Activated CD4-positive, CD25-positive, alpha-beta regulatory T cell treated with anti-CD3 and anti-CD28 coated beads, Interleukin-2, amount 50 U/mL, for 24 hours (primary cell): ENCODE measurements at regions not wholly inside any gene's neighbourhood (a gene's known extent, or its start where the extent isn't known, plus 50 kb on each side); places are given as distances from the start of the nearest gene placed in this dataset.
A peak's percentile ranks its signal among the peaks of the same experiment; 100 is the strongest.
"Not testable (repeated sequence)": the region's sequence is repeated elsewhere in the genome, so short reads cannot be mapped to it uniquely, and the experiment has no call there.

Experiments
- ATAC-seq, 2 donors: fragments of 150-1000 bp; cut with Tn5 transposase; one replicate each; pipeline ENCODE4 v1.10.0; 2021; ENCODE audit warnings: mild to moderate bottlenecking in 1 of 2, moderate library complexity in 1 of 2

DNA sequence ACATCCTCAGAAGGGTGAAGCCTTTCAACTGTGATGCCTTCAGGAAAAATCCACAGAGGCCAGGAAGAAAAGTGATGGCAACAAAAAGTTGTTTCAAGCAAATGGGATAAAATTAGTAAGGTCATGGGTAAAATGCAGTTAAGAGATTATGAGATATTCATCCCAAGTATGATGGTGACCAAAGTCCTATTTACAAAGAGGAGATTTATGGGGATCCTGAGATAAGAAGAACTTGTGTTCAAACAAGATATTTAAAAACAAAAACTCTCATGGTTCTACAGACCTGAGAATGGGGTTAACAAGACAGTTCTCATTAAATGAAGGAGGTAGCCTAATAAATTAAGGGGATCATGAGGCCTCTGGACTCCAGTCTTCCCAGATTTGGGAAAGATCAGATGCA lies 184.4 kb downstream of the FCRL5 start:
- ATAC-seq: no peak

GRCh38 chr1:157367091-157367739 lies 185.1 kb downstream of the FCRL5 start:
- ATAC-seq: no peak

GRCh38 chr1:157364612-157365011 lies 187.7 kb downstream of the FCRL5 start:
- ATAC-seq: no peak

GRCh38 chr1:157363660-157364140 lies 188.6 kb downstream of the FCRL5 start:
- ATAC-seq: peak in 1 of 2 donors; percentile 27

DNA sequence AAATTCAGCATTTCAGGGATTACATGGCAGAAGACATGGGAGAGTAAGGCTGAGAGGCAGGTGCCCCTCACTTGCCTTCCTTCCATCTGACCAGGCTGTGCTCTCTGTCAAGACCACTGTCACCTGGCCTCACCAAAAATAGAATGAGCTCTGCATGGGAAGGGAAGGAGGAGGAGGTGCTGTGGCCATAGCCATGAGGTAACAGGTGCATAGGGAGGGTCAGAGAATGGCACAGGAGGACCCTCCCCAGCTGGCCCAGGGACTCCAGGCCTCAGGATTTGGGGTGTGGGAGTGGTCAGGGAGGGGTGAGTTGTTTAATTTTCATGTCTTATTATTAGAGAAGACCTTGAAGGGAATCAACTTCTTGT lies 192.3 kb downstream of the FCRL5 start:
- ATAC-seq: no peak

GRCh38 chr1:157359314-157360022 lies 192.8 kb downstream of the FCRL5 start:
- no peak for ATAC-seq

GRCh38 chr1:157357111-157357510 lies 195.2 kb downstream of the FCRL5 start:
- ATAC-seq: no peak

DNA sequence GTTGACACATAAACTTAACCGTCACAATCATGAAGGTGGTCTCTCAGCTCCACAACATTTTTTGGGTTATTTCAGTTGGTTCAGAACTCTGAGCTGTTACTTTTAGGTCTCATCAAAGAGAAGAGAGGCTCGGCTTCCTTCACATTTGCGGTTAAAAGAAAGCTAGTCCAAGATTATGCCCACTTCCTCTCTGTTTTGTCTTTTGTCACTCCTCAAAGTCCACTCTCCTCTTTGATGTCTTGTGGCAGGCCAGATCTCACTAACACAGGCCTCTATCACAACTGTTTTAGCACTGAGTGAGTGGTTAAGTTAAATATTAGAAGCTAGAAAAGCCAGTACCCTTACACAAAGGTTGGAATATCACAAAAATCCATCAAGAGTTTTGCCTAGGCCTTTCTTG lies 195.7 kb downstream of the FCRL5 start:
- ATAC-seq: no peak

- ATAC-seq: no peak
Measured at GRCh38 chr1:157353546-157353945, 198.8 kb downstream of the FCRL5 start.

- no peak for ATAC-seq
Measured at GRCh38 chr1:157352817-157353408, 199.4 kb downstream of the FCRL5 start.

GRCh38 chr1:157352216-157352615 lies 200.1 kb downstream of the FCRL5 start:
- no peak for ATAC-seq

- not testable (repeated sequence) for ATAC-seq
Measured at GRCh38 chr1:157351800-157352199, 200.5 kb downstream of the FCRL5 start.

GRCh38 chr1:157348538-157349480 lies 203.5 kb downstream of the FCRL5 start:
- ATAC-seq: no peak

- ATAC-seq: no peak
Measured at GRCh38 chr1:157347506-157347905, 204.8 kb downstream of the FCRL5 start.

GRCh38 chr1:157337785-157338184 lies 199.6 kb upstream of the ETV3 start:
- not testable (repeated sequence) for ATAC-seq

DNA sequence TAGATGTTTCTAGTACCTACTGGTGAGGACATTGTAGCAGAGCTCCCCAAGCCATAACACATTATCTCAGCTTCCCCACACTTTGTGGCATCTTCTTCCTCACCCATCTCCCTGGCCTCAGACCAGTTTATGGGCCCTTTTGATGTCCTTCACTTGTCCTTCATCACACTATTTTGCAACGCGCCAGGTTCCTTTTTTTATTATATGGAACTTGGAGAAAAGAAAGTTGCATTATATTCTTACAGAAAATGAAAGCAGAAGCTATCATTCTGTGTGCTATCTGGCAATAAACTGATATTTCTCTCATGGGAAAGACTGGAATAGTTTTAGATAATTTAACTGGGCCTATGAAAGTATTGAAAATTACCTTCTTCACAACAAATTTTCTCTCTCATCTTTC lies 196.9 kb upstream of the ETV3 start:
- ATAC-seq: no peak

DNA sequence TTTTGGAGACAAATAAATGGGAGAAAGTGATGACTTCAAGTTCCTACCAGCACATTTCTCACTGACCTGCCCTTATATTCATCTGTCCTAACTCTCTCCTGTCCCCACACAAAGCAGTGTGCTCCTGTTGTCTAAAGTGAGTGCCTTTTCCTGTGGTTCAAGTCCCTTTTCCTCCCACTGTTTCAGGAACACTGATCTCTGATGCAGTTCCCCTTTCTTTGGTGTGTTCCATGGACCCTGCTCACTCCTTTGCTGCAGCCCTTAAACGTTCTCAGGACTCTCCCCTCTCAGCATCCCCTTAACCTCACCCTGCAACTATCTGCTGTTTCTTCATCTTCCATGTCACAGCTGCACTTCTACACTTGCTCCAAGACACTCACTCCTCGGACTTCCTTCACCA lies 195.8 kb upstream of the ETV3 start:
- ATAC-seq: no peak

- ATAC-seq: not testable (repeated sequence)
Measured at GRCh38 chr1:157330177-157330576, 192.0 kb upstream of the ETV3 start.

GRCh38 chr1:157328120-157328519 lies 189.9 kb upstream of the ETV3 start:
- ATAC-seq: not testable (repeated sequence)

GRCh38 chr1:157326173-157326859 lies 188.1 kb upstream of the ETV3 start:
- no peak for ATAC-seq

DNA sequence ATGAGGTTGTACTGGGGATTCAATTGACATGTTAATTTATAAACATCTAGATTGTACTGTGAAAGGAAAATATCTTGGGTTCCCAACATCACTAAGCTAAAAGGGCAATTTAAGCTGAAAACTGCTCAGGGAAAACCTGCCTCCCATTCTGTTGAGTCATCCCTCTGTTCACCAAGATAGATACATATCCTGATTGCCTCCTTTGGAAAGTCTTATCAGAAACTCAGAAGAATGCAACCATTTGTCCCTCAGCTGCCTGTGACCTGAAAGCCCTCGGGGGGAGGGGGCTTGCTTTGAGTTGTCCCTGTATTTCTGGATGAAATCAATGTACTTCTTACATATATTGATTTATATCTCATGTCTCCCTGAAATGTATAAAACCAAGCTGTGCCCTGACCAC lies 187.0 kb upstream of the ETV3 start:
- no peak for ATAC-seq

DNA sequence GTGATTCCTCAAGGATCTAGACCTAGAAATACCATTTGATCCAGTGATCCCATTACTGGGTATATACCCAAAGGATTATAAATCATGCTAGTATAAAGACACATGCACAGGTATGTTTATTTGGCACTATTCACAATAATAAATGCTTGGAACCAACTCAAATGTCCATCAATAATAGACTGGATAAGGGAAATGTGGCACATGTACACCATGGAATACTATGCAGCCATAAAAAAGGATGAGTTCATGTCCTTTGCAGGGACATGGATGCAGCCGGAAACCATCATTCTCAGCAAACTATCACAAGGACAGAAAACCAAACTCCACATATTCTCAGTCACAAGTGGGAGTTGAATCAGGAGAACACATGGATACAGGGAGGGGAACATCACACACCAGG lies 183.8 kb upstream of the ETV3 start:
- not testable (repeated sequence) for ATAC-seq
